Endothelial cell of umbilical vein (primary cell): ENCODE measurements at regions not wholly inside any gene's neighbourhood (a gene's known extent, or its start where the extent isn't known, plus 50 kb on each side); places are given as distances from the start of the nearest gene placed in this dataset.

Experiments used
- BruUV-seq: library from RNA; stranded (reverse); fragments of 400-500 nt; replicated peaks from 2 replicates; lab custom pipeline; 2021; lab: Mats Ljungman, UMichigan
- CTCF ChIA-PET: fragments of 300-600, 350-600 bp; sonication (Branson Sonifier 250); formaldehyde crosslinking; loops from one replicate; lab custom pipeline; 2021; ENCODE audit warnings: antibody characterized with exemption, inconsistent platforms; lab: Charles Lee
- POLR2A ChIA-PET: fragments of 300-600, 350-600 bp; sonication (Branson Sonifier 250); formaldehyde crosslinking; loops from one replicate; lab custom pipeline; 2021; ENCODE audit warnings: antibody characterized with exemption, inconsistent platforms; lab: Charles Lee
- DNase-seq: peaks from one replicate; pipeline ENCODE4 v3.0.0-alpha.2; 2011; ENCODE audit warnings: low read depth, low spot score
- FAIRE-seq: peaks from 2 replicates; lab custom pipeline; 2011; peaks lifted over from hg19 to GRCh38; lab: Jason Lieb, UNC
- H2AFZ ChIP-seq: 2 replicates; pipeline ENCODE4 v1.6.0; 2012; ENCODE audit warnings: low read depth, low read length, control low read depth, inconsistent platforms
- H3K27ac ChIP-seq: 2 replicates; pipeline ENCODE4 v1.5.1; 2011; ENCODE audit warnings: low read depth, mild to moderate bottlenecking, control low read depth, low read length, moderate library complexity; ENCODE audit not compliant: insufficient read depth
- H3K27me3 ChIP-seq, 2 experiments: 2 replicates each; pipeline versions ENCODE4 v1.6.0 to v1.6.1; 2011; ENCODE audit warnings: low read length in 2 of 2, mixed read lengths in 1 of 2; ENCODE audit not compliant: control insufficient read depth in 2 of 2, insufficient read depth in 2 of 2
- H3K36me3 ChIP-seq, 2 experiments: 2 replicates in 1 of 2; 3 replicates in 1 of 2; pipeline ENCODE4 v1.5.1; 2011; ENCODE audit warnings: low read length in 2 of 2, mild to moderate bottlenecking in 1 of 2, moderate library complexity in 1 of 2; ENCODE audit not compliant: control insufficient read depth in 2 of 2, insufficient read depth in 2 of 2; ENCODE audit errors: extremely low read depth in 1 of 2
- H3K4me1 ChIP-seq: 3 replicates; pipeline ENCODE4 v1.5.1; 2011; ENCODE audit warnings: mild to moderate bottlenecking, low read length; ENCODE audit not compliant: control insufficient read depth, insufficient read depth; ENCODE audit errors: extremely low read depth
- H3K4me2 ChIP-seq: 2 replicates; pipeline ENCODE4 v1.6.1; 2011; ENCODE audit warnings: low read length, control low read depth, mixed read lengths; ENCODE audit not compliant: insufficient read depth
- H3K4me3 ChIP-seq, 3 experiments: fragments of 200-600 bp in 1 of 3; sonication (generic), shearing (Covaris generic) in 1 of 3; replicated peaks in 1 of 3; 2 replicates each; pipeline ENCODE4 v1.5.1; 2011 to 2016; ENCODE audit warnings: control low read depth in 3 of 3, low read length in 3 of 3, mild to moderate bottlenecking in 2 of 3, inconsistent platforms in 1 of 3, low read depth in 1 of 3, moderate library complexity in 1 of 3; ENCODE audit not compliant: insufficient read depth in 1 of 3
- H3K79me2 ChIP-seq: 2 replicates; pipeline ENCODE4 v1.6.0; 2012; ENCODE audit warnings: low read length, inconsistent platforms; ENCODE audit not compliant: control insufficient read depth, insufficient read depth
- H3K9ac ChIP-seq: replicated peaks from 2 replicates; pipeline ENCODE3; 2011; ENCODE audit warnings: low read length, control low read depth; ENCODE audit not compliant: insufficient read depth; ENCODE audit errors: extremely low read depth
- H3K9me1 ChIP-seq: replicated peaks from 3 replicates; pipeline ENCODE4 v1.6.0; 2011; ENCODE audit warnings: mild to moderate bottlenecking, low read length; ENCODE audit not compliant: control insufficient read depth, insufficient read depth; ENCODE audit errors: extremely low read depth
- H3K9me3 ChIP-seq: replicated peaks from 2 replicates; pipeline ENCODE4 v1.5.1; 2012; ENCODE audit warnings: low read length, inconsistent platforms; ENCODE audit not compliant: control insufficient read depth, insufficient read depth
- H4K20me1 ChIP-seq: replicated peaks from 2 replicates; pipeline ENCODE3; 2011; ENCODE audit warnings: mild to moderate bottlenecking, low read length; ENCODE audit not compliant: control insufficient read depth, insufficient read depth; ENCODE audit errors: extremely low read depth
- EZH2 ChIP-seq: IDR thresholded peaks from 2 replicates; pipeline ENCODE4 v1.6.1; 2012; ENCODE audit warnings: borderline replicate concordance, low read depth, mild to moderate bottlenecking, moderate library complexity, low read length, inconsistent platforms; ENCODE audit not compliant: severe bottlenecking
- FOS ChIP-seq: IDR thresholded peaks from 2 replicates; pipeline ENCODE4 v1.6.1; 2011; ENCODE audit warnings: mild to moderate bottlenecking, low read length, moderate library complexity, borderline replicate concordance; ENCODE audit not compliant: insufficient read depth
- GATA2 ChIP-seq: IDR thresholded peaks from 2 replicates; pipeline ENCODE4 v1.7.0; 2011; ENCODE audit warnings: low read depth, mild to moderate bottlenecking, moderate library complexity, mixed read lengths, low read length; ENCODE audit not compliant: insufficient read length, insufficient read depth
- JUN ChIP-seq: IDR thresholded peaks from 2 replicates; pipeline ENCODE4 v1.6.1; 2011; ENCODE audit warnings: borderline replicate concordance, low read depth; ENCODE audit not compliant: insufficient read length, insufficient read depth
- MAX ChIP-seq: IDR thresholded peaks from 2 replicates; pipeline ENCODE4 v1.6.1; 2011; ENCODE audit not compliant: insufficient read depth, insufficient read length
- MYC ChIP-seq: IDR thresholded peaks from one replicate; pipeline ENCODE4 v1.6.1; 2011; ENCODE audit warnings: mild to moderate bottlenecking, low read depth, low read length
- POLR2A ChIP-seq: IDR thresholded peaks from 2 replicates; pipeline ENCODE4 v1.6.1; 2012; ENCODE audit warnings: low read depth, mild to moderate bottlenecking, control low read depth, low read length
- POLR2AphosphoS5 ChIP-seq: IDR thresholded peaks from 2 replicates; pipeline ENCODE4 v1.6.1; 2012; ENCODE audit warnings: low read depth, mild to moderate bottlenecking, control low read depth, low read length, moderate library complexity; ENCODE audit not compliant: insufficient read depth
- dilution Hi-C: fragments of 300-500 bp; cut with MboI; formaldehyde crosslinking; loops from one replicate; pipeline ENCODE4 v1.15.0; 2019; ENCODE audit warnings: low sequenced_read_pairs; ENCODE audit not compliant: extremely low pct_ligation_motif_present
- intact Hi-C: fragments of 100-400 bp; cut with micrococcal nuclease; formaldehyde crosslinking; loops from one replicate; pipeline ENCODE4 v1.10.0; 2022
- TF ChIP-seq, protein P1 (sequence below), 2 donors: IDR thresholded peaks; 1 replicate in 1 of 2; 2 replicates in 1 of 2; pipeline ENCODE4 v1.5.1; 2011; ENCODE audit warnings: low read length in 2 of 2, mild to moderate bottlenecking in 2 of 2, moderate library complexity in 2 of 2, control low read depth in 1 of 2, inconsistent platforms in 1 of 2, low read depth in 1 of 2; ENCODE audit not compliant: insufficient read depth in 1 of 2; ENCODE audit errors: extremely low read depth in 1 of 2

DNA sequence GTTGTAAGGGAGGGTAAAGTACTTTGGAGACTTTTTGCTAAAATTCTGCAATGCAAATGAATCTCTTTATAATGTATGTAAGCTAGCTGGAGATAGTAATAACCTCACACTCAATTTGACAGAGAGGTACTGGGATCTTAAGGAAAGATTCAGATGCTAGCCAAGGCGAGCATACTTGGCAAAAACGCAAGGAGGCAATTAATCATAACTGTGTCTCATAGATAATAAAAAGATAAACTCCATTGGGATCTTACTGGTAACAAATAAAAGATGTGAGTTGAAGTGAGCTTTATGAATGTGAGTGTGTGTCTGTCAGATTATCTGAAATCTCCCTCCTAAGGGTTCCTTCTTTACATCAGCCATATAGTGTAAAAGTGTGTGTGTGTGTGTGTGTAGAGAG is 533.0 kb downstream of the TMX3 start:
- no TSS peak for BruUV-seq
- dilution Hi-C loops (no loop called here), intact Hi-C loops (no loop called here)
- Histone ChIP-seq H3K27me3 (no peaks in the 10 kb centered on the region), H3K9me3 (no peaks in the 10 kb centered on the region), H3K9ac (no peak overlapping the region), H3K27ac (no peak overlapping the region), H3K36me3 (no peaks in the 10 kb centered on the region), H3K4me3 (no peak overlapping the region), H4K20me1 (no peaks in the 10 kb centered on the region), H3K9me1 (no peaks in the 10 kb centered on the region), H3K79me2 (no peaks in the 10 kb centered on the region), H3K4me1 (no peaks in the 10 kb centered on the region), H2AFZ (no peak overlapping the region), H3K4me2 (no peak overlapping the region)
- POLR2A ChIA-PET = no interaction called here
- FAIRE-seq (no peak), DNase-seq (no peak)
- TF ChIP-seq FOS (no peak), POLR2A (no peak), JUN (no peak), POLR2AphosphoS5 (no peak), MYC (no peak), GATA2 (no peak), MAX (no peak), EZH2 (no peak)
- TF ChIP-seq, protein P1, sequence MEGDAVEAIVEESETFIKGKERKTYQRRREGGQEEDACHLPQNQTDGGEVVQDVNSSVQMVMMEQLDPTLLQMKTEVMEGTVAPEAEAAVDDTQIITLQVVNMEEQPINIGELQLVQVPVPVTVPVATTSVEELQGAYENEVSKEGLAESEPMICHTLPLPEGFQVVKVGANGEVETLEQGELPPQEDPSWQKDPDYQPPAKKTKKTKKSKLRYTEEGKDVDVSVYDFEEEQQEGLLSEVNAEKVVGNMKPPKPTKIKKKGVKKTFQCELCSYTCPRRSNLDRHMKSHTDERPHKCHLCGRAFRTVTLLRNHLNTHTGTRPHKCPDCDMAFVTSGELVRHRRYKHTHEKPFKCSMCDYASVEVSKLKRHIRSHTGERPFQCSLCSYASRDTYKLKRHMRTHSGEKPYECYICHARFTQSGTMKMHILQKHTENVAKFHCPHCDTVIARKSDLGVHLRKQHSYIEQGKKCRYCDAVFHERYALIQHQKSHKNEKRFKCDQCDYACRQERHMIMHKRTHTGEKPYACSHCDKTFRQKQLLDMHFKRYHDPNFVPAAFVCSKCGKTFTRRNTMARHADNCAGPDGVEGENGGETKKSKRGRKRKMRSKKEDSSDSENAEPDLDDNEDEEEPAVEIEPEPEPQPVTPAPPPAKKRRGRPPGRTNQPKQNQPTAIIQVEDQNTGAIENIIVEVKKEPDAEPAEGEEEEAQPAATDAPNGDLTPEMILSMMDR (IDR thresholded peaks at IDR 0.05; ENCODE audit: extremely low read depth in 1 of 2, insufficient read depth in 1 of 2, low read depth in 1 of 2, low read length in 2 of 2) = no peak
- CTCF ChIA-PET = no interaction called here
